Trophoblast cell (in vitro differentiated cells and primary cell): ENCODE measurements at regions not wholly inside any gene's neighbourhood (a gene's known extent, or its start where the extent isn't known, plus 50 kb on each side); places are given as distances from the start of the nearest gene placed in this dataset.

Source experiments
- DNase-seq, 2 donors: peaks; one replicate each; pipeline ENCODE4 v3.0.0-alpha.2; 2016
- H2AFZ ChIP-seq: 2 replicates; pipeline ENCODE4 v1.6.1; 2013; ENCODE audit warnings: low read length, moderate library complexity, mild to moderate bottlenecking; ENCODE audit not compliant: insufficient read depth, poor library complexity
- H2AK5ac ChIP-seq: 2 replicates; pipeline ENCODE4 v1.6.1; 2013; ENCODE audit warnings: mild to moderate bottlenecking, low read length
- H2BK120ac ChIP-seq: 2 replicates; pipeline ENCODE4 v1.6.1; 2013; ENCODE audit warnings: low read length, mild to moderate bottlenecking, moderate library complexity; ENCODE audit not compliant: insufficient read depth, poor library complexity
- H2BK12ac ChIP-seq: 2 replicates; pipeline ENCODE4 v1.6.1; 2013; ENCODE audit warnings: mild to moderate bottlenecking, low read length, moderate library complexity
- H2BK5ac ChIP-seq: 2 replicates; pipeline ENCODE4 v1.6.1; 2013; ENCODE audit warnings: low read length, low read depth, moderate library complexity, mild to moderate bottlenecking; ENCODE audit not compliant: poor library complexity
- H3K14ac ChIP-seq: 2 replicates; pipeline ENCODE4 v1.6.1; 2013; ENCODE audit warnings: mild to moderate bottlenecking, low read length
- H3K18ac ChIP-seq: 2 replicates; pipeline ENCODE4 v1.6.1; 2013; ENCODE audit warnings: mild to moderate bottlenecking, low read length
- H3K23ac ChIP-seq: 2 replicates; pipeline ENCODE4 v1.6.1; 2013; ENCODE audit warnings: low read length
- H3K27ac ChIP-seq: 2 replicates; pipeline ENCODE4 v1.5.1; 2013; ENCODE audit warnings: low read depth, mild to moderate bottlenecking, inconsistent platforms, low read length, moderate library complexity
- H3K27me3 ChIP-seq: 2 replicates; pipeline ENCODE4 v1.6.1; 2013; ENCODE audit warnings: inconsistent platforms, mild to moderate bottlenecking, low read length, moderate library complexity; ENCODE audit not compliant: insufficient read depth
- H3K36me3 ChIP-seq, 2 experiments: 1 replicate in 1 of 2; 2 replicates in 1 of 2; pipeline ENCODE4 v1.6.1; 2013; ENCODE audit warnings: low read length in 2 of 2, mild to moderate bottlenecking in 2 of 2, moderate library complexity in 1 of 2; ENCODE audit not compliant: insufficient read depth in 2 of 2, control insufficient read depth in 1 of 2
- H3K4ac ChIP-seq: 2 replicates; pipeline ENCODE4 v1.6.1; 2013; ENCODE audit warnings: low read depth, mild to moderate bottlenecking, low read length, moderate library complexity
- H3K4me1 ChIP-seq, 2 experiments: 1 replicate in 1 of 2; 2 replicates in 1 of 2; pipeline ENCODE4 v1.6.1; 2013; ENCODE audit warnings: low read length in 2 of 2, mild to moderate bottlenecking in 2 of 2, moderate library complexity in 1 of 2; ENCODE audit not compliant: insufficient read depth in 2 of 2, control insufficient read depth in 1 of 2
- H3K4me2 ChIP-seq: 2 replicates; pipeline ENCODE4 v1.6.1; 2013; ENCODE audit warnings: inconsistent platforms, mild to moderate bottlenecking, low read length, moderate library complexity
- H3K4me3 ChIP-seq: 2 replicates; pipeline ENCODE4 v1.5.1; 2013; ENCODE audit warnings: mild to moderate bottlenecking, low read depth, low read length, inconsistent platforms
- H3K79me1 ChIP-seq: one replicate; pipeline ENCODE4 v1.6.1; 2013; ENCODE audit warnings: low read length
- H3K79me2 ChIP-seq: 2 replicates; pipeline ENCODE4 v1.6.1; 2013; ENCODE audit warnings: low read length, mild to moderate bottlenecking; ENCODE audit not compliant: control insufficient read depth, insufficient read depth, poor library complexity
- H3K9ac ChIP-seq: 2 replicates; pipeline ENCODE4 v1.6.1; 2013; ENCODE audit warnings: mild to moderate bottlenecking, low read length
- H3K9me3 ChIP-seq: 2 replicates; pipeline ENCODE4 v1.6.1; 2013; ENCODE audit warnings: low read depth, mild to moderate bottlenecking, control low read depth, inconsistent platforms, low read length; ENCODE audit not compliant: insufficient read depth
- H4K12ac ChIP-seq: 2 replicates; pipeline ENCODE4 v1.6.1; 2013; ENCODE audit warnings: low read depth, mild to moderate bottlenecking, low read length, moderate library complexity
- H4K8ac ChIP-seq: 2 replicates; pipeline ENCODE4 v1.6.1; 2013; ENCODE audit warnings: low read depth, mild to moderate bottlenecking, low read length, moderate library complexity
- H4K91ac ChIP-seq: one replicate; pipeline ENCODE4 v1.6.1; 2013; ENCODE audit warnings: low read depth, mild to moderate bottlenecking, low read length, moderate library complexity
- WGBS: extraction: QIAGEN DNeasy Blood & Tissue Kit; methylation state at CpG from one replicate; pipeline ENCODE4 v1.1.7; 2013; ENCODE audit warnings: missing lambda C conversion rate; ENCODE audit not compliant: insufficient read length, insufficient coverage; ENCODE audit errors: extremely low coverage; 5-methylcytosine and 5-hydroxymethylcytosine counted together

DNA sequence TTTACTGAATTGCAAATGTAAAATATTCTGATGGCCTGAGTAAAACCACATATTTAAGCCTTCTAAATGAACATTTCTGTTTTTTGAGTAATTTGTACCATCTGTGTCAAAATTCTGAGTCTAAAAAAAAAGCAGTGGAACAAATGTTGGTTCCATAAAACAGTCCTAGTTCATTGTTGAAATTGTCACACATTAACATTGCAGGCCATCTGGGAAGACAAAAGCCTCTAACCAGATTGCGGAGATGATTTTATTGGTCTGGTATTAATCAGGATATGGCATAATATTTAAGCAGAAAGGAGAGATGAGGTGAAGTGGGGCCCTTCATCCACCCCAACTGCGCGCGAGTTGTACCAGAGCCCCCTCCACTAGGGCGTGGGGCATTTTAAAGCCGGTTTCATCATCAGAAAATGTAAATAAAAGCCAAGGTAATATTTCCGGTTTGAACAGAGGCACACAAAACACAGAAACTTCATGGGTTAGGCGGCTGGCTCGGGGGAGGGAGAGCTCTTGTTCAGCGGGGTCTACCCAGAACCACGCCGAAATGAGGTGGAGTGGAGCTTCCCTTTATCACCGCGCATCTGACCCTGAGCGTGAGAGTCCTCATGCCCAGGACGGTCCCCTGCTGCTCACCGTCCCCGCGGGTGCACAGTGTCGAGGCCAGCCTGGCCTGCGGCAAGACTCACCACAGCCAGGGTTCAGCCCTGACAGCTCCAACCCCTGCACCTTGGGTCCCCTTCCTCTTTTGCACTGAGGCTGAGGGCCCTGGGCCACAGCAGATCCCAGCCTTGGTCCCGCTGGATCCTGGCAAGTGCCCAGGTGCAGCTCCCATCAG, 169.2 kb downstream of the URI1 start:
- Histone ChIP-seq H2BK12ac (no peak overlapping the region), H3K23ac (no peak overlapping the region), H2BK5ac (no peak overlapping the region), H3K4me3 (no peak overlapping the region), H3K4me2 (no peak overlapping the region), H3K36me3 (no peaks in the 10 kb centered on the region), H3K79me2 (no peaks in the 10 kb centered on the region), H3K27ac (no peak overlapping the region), H3K18ac (no peak overlapping the region), H4K12ac (no peak overlapping the region), H3K14ac (no peak overlapping the region), H2BK120ac (no peak overlapping the region), H4K91ac (no peak overlapping the region), H3K4ac (no peak overlapping the region), H3K79me1 (no peaks in the 10 kb centered on the region), H3K9ac (no peak overlapping the region), H3K27me3 (no peaks in the 10 kb centered on the region), H3K4me1 (no peaks in the 10 kb centered on the region), H4K8ac (no peak overlapping the region), H2AK5ac (no peak overlapping the region), H3K9me3 (peaks cover 2% of the 10 kb centered on the region), H2AFZ (no peak overlapping the region)
- WGBS: no CpG with 5 or more reads among the region's 22 CpGs
- DNase-seq: no peak

DNA sequence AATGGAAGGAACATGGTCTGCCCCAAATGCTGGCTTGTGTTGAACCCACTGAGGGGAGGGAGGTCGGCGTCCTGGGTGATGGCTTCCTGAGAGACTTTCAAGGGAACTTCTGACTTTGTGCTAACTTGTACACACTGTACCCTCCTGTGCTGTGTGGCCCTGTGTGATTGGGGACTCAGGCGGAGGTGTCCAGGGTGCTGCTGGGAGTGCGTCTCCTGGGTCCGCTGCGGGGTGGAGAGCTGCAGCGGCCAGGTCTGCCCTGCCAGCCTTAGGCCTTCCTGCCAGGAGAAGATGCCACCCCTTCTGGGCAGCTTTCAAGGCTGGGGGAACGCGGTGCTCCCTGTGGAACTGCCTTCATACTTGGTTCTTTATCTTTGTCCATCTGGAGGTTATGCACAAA, 170.1 kb downstream of the URI1 start:
- Histone ChIP-seq H3K79me1 (no peaks in the 10 kb centered on the region), H2BK120ac (no peak overlapping the region), H3K4me2 (no peak overlapping the region), H3K18ac (no peak overlapping the region), H2AK5ac (no peak overlapping the region), H2BK12ac (no peak overlapping the region), H3K27me3 (no peaks in the 10 kb centered on the region), H3K36me3 (no peaks in the 10 kb centered on the region), H2BK5ac (no peak overlapping the region), H3K4ac (no peak overlapping the region), H4K8ac (no peak overlapping the region), H4K12ac (no peak overlapping the region), H3K9me3 (peaks cover 4% of the 10 kb centered on the region), H3K14ac (no peak overlapping the region), H2AFZ (no peak overlapping the region), H3K4me1 (no peaks in the 10 kb centered on the region), H3K27ac (no peak overlapping the region), H3K4me3 (no peak overlapping the region), H3K23ac (no peak overlapping the region), H4K91ac (no peak overlapping the region), H3K9ac (no peak overlapping the region), H3K79me2 (no peaks in the 10 kb centered on the region)
- no CpG with 5 or more reads among the region's 9 CpGs for WGBS
- DNase-seq: no peak

DNA sequence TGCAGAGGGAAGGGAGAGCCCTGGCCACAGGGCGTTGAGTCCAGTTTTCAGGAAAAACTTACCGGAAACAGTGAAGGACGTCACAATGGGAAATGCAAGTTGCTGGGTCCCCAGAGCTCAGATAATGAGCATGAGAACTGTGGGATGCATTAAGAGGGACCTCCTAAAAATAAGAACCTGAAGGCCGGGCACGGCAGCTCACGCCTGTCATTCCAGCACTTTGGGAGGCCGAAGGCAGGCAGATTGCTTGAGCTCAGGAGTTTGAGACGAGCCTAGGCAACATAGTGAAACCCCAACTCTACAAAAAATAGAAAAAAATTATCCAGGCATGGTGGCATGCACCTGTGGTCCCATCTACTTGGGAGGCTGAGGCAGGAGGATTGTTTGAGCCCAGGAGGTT, 170.6 kb downstream of the URI1 start:
- Histone ChIP-seq H2BK5ac (no peak overlapping the region), H3K4me2 (no peak overlapping the region), H3K4me1 (no peaks in the 10 kb centered on the region), H3K79me2 (no peaks in the 10 kb centered on the region), H3K27me3 (no peaks in the 10 kb centered on the region), H3K4ac (no peak overlapping the region), H4K8ac (no peak overlapping the region), H3K23ac (no peak overlapping the region), H2AFZ (no peak overlapping the region), H3K4me3 (no peak overlapping the region), H4K91ac (no peak overlapping the region), H4K12ac (no peak overlapping the region), H2BK12ac (no peak overlapping the region), H2AK5ac (no peak overlapping the region), H3K14ac (no peak overlapping the region), H3K18ac (no peak overlapping the region), H3K79me1 (no peaks in the 10 kb centered on the region), H3K27ac (no peak overlapping the region), H3K9ac (no peak overlapping the region), H3K36me3 (no peaks in the 10 kb centered on the region), H3K9me3 (peaks cover 4% of the 10 kb centered on the region), H2BK120ac (no peak overlapping the region)
- no peak for DNase-seq
- WGBS: no CpG with 5 or more reads among the region's 8 CpGs

DNA sequence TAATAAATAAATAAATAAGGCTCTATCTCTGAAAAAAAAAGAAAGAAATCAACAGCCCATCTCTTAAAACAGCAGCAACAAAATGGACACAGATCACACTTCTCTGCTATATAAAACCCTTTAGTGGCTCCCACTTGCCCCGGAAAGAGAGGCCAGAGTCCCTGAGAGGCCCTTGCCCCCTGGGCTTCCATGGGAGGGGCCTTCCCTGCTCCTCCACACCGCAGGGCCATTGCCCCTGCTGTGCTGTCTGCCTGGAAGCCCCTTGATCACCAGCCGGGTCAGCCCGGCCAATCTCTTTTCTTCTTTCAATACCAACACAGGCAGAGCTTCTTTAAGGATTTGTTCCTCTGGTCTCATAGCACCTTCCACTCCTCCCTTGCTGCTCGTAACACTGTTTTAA, 171.1 kb downstream of the URI1 start:
- no peak overlapping the region for H3K4ac ChIP-seq
- no peaks in the 10 kb centered on the region for H3K79me1 ChIP-seq
- H3K36me3 ChIP-seq: no peaks in the 10 kb centered on the region
- H3K18ac ChIP-seq: no peak overlapping the region
- no peak overlapping the region for H2AFZ ChIP-seq
- H4K8ac ChIP-seq: no peak overlapping the region
- H2BK12ac ChIP-seq: no peak overlapping the region
- no peak overlapping the region for H3K23ac ChIP-seq
- H3K79me2 ChIP-seq: no peaks in the 10 kb centered on the region
- H3K4me3 ChIP-seq: no peak overlapping the region
- no peak overlapping the region for H3K14ac ChIP-seq
- no peak overlapping the region for H4K12ac ChIP-seq
- no peaks in the 10 kb centered on the region for H3K4me1 ChIP-seq
- peaks cover 4% of the 10 kb centered on the region for H3K9me3 ChIP-seq
- H2BK5ac ChIP-seq: no peak overlapping the region
- no peak overlapping the region for H3K4me2 ChIP-seq
- no peak overlapping the region for H2BK120ac ChIP-seq
- no peak overlapping the region for H4K91ac ChIP-seq
- H3K27me3 ChIP-seq: no peaks in the 10 kb centered on the region
- H2AK5ac ChIP-seq: no peak overlapping the region
- no CpG with 5 or more reads among the region's 5 CpGs for WGBS
- no peak overlapping the region for H3K9ac ChIP-seq
- no peak overlapping the region for H3K27ac ChIP-seq
- no peak for DNase-seq
